T-helper 17 cell (primary cell): ENCODE measurements at regions not wholly inside any gene's neighbourhood (a gene's known extent, or its start where the extent isn't known, plus 50 kb on each side); places are given as distances from the start of the nearest gene placed in this dataset.
A peak's percentile ranks its signal among the peaks of the same experiment; 100 is the strongest.
"Not testable (repeated sequence)": the region's sequence is repeated elsewhere in the genome, so short reads cannot be mapped to it uniquely, and the experiment has no call there.

Source experiments
- ATAC-seq: fragments of 150-1000 bp; cut with Tn5 transposase; 2 replicates; pipeline ENCODE4 v1.10.0; 2021; ENCODE audit warnings: mild to moderate bottlenecking, moderate library complexity
- DNase-seq, 3 donors: peaks; one replicate each; pipeline versions ENCODE4 v3.0.0 to v3.0.0-alpha.2; 2020 to 2021
- H3K9me3 ChIP-seq: one replicate; pipeline ENCODE4 v1.7.0; 2013; ENCODE audit warnings: low read length, mild to moderate bottlenecking; ENCODE audit not compliant: control insufficient read depth, poor library complexity, severe bottlenecking
- H3K27ac Mint-ChIP-seq: one replicate; pipeline ENCODE4 v1.8.0; 2022; ENCODE audit warnings: mild to moderate bottlenecking, moderate library complexity, mixed read lengths
- H3K27me3 Mint-ChIP-seq: one replicate; pipeline ENCODE4 v1.8.0; 2022; ENCODE audit warnings: mixed read lengths
- H3K36me3 Mint-ChIP-seq: one replicate; pipeline ENCODE4 v1.8.0; 2022; ENCODE audit warnings: low read depth, mixed read lengths
- H3K4me1 Mint-ChIP-seq: one replicate; pipeline ENCODE4 v1.8.0; 2022; ENCODE audit warnings: mild to moderate bottlenecking, mixed read lengths
- H3K4me3 Mint-ChIP-seq: one replicate; pipeline ENCODE4 v1.8.0; 2022; ENCODE audit warnings: mild to moderate bottlenecking, moderate library complexity, mixed read lengths

DNA sequence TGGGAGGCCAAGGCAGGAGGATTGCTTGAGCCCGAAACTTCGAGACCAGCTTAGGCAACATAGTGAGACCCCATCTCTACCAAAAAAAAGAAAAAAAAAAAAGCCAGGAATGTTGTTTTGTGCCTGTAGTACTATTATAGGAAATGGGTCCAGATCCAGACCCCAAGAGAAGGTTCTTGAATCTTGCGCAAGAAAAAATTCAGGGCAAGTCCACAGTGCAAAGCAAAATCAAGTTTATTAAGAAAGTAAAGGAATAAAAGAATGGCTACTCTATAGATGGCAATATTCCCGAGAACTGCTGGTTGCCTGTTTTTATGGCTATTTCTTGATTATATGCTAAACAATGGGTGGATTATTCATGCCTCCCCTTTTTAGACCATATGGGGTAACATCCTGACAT lies 51.2 kb upstream of the RDX start:
- DNase-seq (no peak), ATAC-seq (no peak)
- H3K27me3 Mint-ChIP-seq, result no peaks in the 10 kb centered on the region
- peak overlapping the region; percentile 97 for H3K27ac Mint-ChIP-seq
- H3K4me1 Mint-ChIP-seq, result peaks cover 35% of the 10 kb centered on the region
- no peaks in the 10 kb centered on the region for H3K9me3 ChIP-seq
- H3K4me3 Mint-ChIP-seq, result no peak overlapping the region
- peaks cover 3% of the 10 kb centered on the region for H3K36me3 Mint-ChIP-seq

DNA sequence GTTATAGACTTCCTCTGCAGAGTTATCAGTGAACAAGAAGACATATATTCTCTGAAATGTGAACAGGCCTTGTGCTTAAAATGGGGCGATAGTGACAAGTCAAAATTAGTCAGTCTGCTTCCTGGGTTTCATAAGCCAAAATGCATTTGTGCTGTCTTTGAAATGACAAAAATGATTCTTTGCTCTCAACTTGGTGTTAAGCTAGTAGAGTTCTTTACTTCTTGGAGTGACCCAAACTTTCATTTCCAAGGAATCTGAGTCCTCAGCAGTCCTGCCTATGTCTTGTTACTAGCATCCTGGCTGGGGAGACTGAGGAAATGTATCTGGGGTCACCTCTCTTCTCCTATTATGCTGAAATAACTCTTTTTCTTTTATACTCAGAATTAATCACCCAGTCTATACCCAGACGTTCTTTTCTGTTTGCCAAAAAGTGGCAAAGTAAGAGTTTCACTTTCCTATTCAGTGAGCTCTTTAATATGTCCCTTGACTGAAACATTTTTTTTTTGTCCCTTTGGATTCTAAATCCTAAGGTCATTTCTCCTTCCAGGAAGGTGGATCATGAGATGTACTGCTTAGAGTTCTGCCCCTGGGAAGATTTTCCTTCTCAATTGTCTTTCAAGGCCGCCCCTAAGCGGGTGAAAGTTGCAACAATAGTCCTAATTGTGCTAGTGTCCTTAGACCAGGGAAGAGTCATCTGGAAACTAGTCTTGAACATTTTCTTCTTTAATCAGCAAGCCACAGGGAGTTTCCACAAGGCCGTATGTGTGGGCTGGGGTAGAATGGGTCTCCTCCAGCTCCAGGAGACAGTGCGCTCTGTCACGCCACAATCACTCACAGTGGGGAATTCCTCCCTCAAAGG lies 53.0 kb upstream of the RDX start:
- Mint-ChIP-seq H3K27ac (peak overlapping the region; percentile 97), H3K27me3 (no peaks in the 10 kb centered on the region), H3K36me3 (peaks cover 3% of the 10 kb centered on the region), H3K4me3 (peak overlapping the region; percentile 84), H3K4me1 (peaks cover 32% of the 10 kb centered on the region)
- no peaks in the 10 kb centered on the region for H3K9me3 ChIP-seq
- peak; percentile 61 for ATAC-seq
- DNase-seq, result no peak

DNA sequence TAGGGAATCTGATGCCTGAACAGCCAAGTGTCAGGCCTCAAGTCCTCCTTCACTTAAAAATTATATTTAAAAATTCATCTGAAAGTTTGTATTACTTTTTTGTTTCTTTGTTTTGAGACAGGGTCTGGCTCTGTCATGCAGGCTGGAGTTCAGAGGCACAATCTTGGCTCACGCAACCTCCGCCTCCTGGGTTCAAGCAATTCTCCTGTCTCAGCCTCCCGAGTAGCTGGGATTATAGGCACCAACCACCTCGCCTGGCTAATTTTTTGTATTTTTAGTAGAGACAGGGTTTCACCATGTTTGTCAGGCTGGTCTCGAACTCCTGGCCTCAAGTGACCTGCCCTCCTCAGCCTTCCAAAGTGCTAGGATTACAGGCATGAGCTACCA lies 53.6 kb upstream of the RDX start:
- H3K36me3 Mint-ChIP-seq, H3K9me3 ChIP-seq, H3K4me3 Mint-ChIP-seq, H3K27me3 Mint-ChIP-seq, ATAC-seq, DNase-seq: not testable (repeated sequence)
- H3K27ac Mint-ChIP-seq, result peak overlapping the region; percentile 97
- H3K4me1 Mint-ChIP-seq, result peaks cover 31% of the 10 kb centered on the region

DNA sequence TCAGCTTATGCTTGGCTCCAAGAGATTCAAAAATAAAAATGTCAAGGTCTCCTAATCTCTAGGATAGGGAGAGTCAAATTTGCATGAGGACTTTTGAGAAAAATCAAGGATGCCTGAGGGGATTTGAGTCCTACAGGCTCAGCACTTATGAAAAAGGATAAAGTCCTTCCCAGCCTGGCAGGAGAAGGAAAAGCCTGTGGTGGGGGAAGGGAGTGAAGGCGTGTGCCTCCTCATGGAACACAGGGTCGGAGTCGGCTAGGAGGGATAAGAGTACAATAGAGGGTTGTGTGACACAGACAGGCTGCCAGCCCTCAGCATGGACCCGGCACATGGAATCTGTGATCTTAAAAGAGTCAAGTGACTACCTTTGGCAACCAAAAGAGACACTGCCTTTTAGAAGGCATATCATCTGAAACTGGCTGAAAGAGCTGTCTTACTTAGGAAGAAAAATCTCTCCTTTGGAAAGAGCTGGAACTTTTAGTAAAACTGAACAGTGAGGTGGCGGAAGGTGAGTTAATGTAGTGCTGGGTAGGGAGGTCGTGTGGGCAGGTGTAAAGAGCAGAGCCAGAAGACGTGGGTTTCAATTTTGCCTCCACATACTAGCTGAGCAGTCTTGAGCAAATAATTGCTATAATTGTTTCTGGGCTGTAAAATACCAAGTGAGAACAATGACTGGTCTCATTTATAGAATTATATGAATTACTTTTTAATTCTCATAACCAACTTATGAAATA lies 58.8 kb upstream of the RDX start:
- H3K27me3 Mint-ChIP-seq, result peaks cover 6% of the 10 kb centered on the region
- no peak overlapping the region for H3K27ac Mint-ChIP-seq

DNA sequence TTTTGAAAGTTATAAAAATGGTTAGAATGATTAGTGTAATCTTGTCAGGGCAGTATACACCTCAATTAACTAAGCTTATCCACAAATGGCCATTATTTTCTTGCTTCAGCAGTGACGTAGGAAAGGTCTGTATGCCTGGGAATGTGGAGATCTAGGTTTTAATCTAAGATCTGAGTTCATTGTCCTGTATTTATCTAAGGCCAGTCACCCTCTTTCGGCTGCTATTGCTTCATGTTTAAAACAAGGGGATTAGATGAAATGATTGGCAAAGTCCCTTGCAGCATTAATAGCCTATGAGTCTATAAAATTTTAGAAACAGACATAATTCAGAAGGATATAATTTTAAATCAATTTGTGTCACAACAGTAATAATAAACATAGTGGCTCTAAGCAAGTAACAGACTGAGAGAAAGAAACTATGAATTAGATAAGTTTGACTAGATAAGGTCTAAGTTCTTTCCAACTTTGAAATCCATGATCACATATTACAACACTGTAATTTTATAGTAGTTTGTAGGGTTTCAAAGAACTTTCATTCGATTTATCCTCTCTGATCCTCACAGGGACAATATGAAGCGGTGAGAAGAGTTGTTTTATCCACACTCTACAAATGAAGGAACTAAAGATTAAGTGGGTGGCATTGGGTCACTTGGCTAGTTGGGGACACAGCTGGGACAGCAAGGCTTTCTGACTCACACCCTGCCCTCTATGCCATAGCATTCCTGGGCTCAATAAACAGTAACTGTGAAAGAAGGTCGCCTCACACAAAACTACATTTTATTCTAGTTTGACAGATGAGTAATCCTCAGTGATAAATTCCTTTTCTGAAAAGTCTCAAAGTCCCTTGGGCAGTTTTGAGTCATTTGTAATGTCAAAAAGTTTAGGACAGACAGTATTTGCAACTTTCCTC lies 60.6 kb upstream of the RDX start:
- peaks cover 2% of the 10 kb centered on the region for H3K36me3 Mint-ChIP-seq
- no peak for ATAC-seq
- no peak overlapping the region for H3K4me3 Mint-ChIP-seq
- H3K27me3 Mint-ChIP-seq, result peaks cover 6% of the 10 kb centered on the region
- H3K27ac Mint-ChIP-seq, result no peak overlapping the region
- H3K9me3 ChIP-seq, result no peaks in the 10 kb centered on the region
- DNase-seq, result no peak
- peaks cover 4% of the 10 kb centered on the region for H3K4me1 Mint-ChIP-seq

More for the DNA sequence above, 58.8 kb upstream of the RDX start:
- DNase-seq (no peak), ATAC-seq (no peak)
- H3K9me3 ChIP-seq, result no peaks in the 10 kb centered on the region
- peaks cover 4% of the 10 kb centered on the region for H3K4me1 Mint-ChIP-seq
- no peak overlapping the region for H3K4me3 Mint-ChIP-seq
- H3K36me3 Mint-ChIP-seq, result peaks cover 6% of the 10 kb centered on the region

DNA sequence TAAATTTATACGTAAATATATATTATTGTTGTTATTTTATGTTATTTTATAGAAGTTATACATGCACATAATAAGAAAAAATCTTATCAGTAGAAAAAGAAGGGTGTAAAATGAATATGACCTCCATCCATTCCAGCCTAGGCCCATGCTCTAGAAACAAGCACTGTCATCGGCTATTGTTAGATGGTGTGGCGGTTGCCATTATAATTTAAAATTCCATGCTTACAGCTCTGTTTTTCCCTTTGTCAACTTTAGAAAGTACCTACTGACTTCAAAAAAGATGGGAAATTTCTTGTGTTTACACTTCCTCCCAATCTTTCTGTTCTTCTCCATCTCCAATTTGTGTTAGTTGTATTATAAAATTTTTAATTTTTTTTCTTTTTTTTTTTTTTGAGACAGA lies 61.9 kb upstream of the RDX start:
- ATAC-seq (no peak), DNase-seq (no peak)
- Mint-ChIP-seq H3K4me1 (peaks cover 4% of the 10 kb centered on the region), H3K36me3 (peaks cover 2% of the 10 kb centered on the region), H3K27ac (no peak overlapping the region), H3K27me3 (peaks cover 6% of the 10 kb centered on the region), H3K4me3 (no peak overlapping the region)
- H3K9me3 ChIP-seq, result no peaks in the 10 kb centered on the region

DNA sequence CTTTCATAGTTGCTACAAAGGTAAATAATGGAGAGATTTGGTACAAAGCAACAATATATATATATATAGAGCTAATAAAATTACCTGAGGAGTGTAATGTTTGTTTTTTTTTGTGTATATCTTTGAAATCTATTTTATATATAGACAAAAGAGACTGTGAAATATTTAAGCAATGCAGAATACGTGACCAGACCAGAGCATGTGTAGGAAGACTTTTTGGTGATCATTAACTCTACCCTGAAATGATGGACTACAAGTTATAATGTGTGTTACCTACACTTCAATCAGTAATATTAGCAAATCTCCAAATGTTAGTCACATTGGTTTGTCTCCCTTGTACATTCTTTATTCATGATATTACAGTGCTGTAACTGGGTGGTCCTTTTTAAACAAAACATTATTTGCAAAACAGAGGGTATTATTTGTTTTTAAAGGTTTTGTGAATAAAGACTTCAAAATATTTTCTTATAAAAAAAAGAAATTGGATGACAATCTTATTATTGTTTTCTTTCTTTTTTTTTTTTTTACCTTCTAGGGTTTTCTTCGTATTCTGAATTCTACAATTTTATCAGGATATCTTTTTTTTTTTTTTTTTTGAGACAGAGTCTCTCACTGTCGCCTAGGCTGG lies 64.5 kb upstream of the RDX start:
- DNase-seq, H3K27me3 Mint-ChIP-seq, H3K9me3 ChIP-seq, H3K4me1 Mint-ChIP-seq, ATAC-seq, H3K27ac Mint-ChIP-seq, H3K36me3 Mint-ChIP-seq, H3K4me3 Mint-ChIP-seq: not testable (repeated sequence)

DNA sequence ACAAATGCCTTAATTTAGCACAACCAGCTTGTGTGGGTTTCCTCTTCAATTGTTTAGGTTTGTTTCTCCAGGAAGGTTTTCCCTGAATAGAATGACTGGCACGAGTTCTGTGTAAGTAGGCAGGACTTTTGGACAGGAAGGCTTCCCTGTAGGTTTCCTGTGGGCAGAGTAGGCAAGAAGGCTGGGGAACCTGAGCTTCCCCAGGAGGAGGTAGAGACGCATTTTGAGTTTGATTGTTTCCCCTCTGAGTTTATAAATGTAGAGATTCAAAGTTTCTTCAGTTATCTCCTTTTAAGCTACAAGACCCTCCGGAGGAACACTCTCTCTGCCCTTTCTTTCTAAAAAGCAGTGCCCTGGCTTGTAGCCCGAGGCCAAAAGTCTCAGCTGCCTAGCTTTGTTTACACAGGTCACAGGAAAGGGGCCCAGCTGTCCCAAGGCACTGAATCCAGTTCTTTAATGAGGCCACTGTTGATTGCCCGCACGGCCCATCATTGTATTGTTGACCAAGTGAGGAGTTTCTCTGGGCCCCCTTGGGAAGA lies 66.6 kb upstream of the RDX start:
- H3K36me3 Mint-ChIP-seq, result peaks cover 2% of the 10 kb centered on the region
- peak overlapping the region; percentile 60 for H3K27ac Mint-ChIP-seq
- no peak for DNase-seq
- no peaks in the 10 kb centered on the region for H3K9me3 ChIP-seq
- ATAC-seq, result no peak
- H3K4me3 Mint-ChIP-seq, result no peak overlapping the region
- no peaks in the 10 kb centered on the region for H3K4me1 Mint-ChIP-seq
- H3K27me3 Mint-ChIP-seq, result no peaks in the 10 kb centered on the region

DNA sequence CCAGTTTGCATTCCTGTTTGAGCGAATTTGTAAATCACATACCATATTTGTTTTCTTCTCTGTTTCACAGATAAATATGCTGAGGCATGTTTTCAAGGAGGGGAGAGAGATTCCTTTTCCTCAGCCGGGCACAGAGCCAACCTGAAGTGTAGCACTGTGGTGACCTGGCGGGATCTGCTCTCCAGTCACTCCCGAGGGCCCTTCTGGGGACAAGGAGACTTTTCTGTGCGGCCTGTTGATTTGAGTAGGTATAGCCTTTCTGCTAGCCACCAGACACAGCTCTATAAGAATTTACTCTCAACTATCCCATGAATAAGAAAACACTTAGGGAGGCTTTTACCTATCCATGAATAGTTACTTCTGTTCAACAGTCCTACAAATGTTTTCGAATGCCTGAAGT lies 63.5 kb upstream of the FDX1 start:
- no peak for DNase-seq
- Mint-ChIP-seq H3K4me3 (no peak overlapping the region), H3K4me1 (peaks cover 2% of the 10 kb centered on the region), H3K36me3 (no peaks in the 10 kb centered on the region), H3K27ac (no peak overlapping the region), H3K27me3 (no peaks in the 10 kb centered on the region)
- H3K9me3 ChIP-seq, result no peaks in the 10 kb centered on the region
- ATAC-seq, result no peak

DNA sequence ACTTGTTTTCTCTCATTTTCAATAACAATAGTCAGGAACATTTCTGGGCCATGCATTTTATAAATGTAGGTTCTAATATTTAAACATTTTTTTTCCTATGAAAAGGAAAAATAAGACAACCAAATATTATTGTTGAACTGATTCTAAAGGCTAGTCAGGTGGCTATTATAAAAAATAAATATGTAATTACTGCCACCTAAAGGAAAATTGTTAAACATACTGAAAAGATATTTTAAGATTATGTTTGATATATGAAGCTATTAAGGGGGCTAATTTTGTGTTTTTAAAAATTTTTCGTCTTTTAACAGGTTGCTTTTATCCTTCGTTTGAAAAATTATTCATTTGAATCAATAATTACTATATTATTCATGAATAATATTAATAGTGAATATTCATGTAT lies 62.2 kb upstream of the FDX1 start:
- Mint-ChIP-seq H3K4me3 (no peak overlapping the region), H3K27ac (no peak overlapping the region), H3K4me1 (peaks cover 2% of the 10 kb centered on the region), H3K27me3 (no peaks in the 10 kb centered on the region), H3K36me3 (no peaks in the 10 kb centered on the region)
- no peak for ATAC-seq
- H3K9me3 ChIP-seq, result no peaks in the 10 kb centered on the region
- DNase-seq, result no peak

DNA sequence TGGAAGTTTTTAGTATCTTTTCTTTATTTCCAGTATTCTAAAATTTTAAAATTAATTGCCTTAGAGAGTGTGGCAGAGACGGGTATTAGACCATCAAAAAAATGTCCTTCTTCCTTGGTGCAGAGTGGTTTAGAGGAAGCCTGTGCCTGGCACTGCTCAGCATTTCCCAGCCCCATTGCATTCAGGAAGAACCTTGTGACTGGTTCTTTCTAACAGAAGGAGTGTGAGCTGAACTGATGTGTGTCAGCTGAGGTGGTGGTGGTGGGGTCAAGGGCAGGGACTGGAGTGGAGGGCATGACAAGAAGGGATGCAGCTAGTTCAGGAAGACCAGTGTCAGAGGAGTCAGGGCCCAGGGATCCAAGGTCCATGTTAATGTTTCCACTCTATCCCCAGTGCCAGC lies 58.7 kb upstream of the FDX1 start:
- Mint-ChIP-seq H3K36me3 (no peaks in the 10 kb centered on the region), H3K27me3 (no peaks in the 10 kb centered on the region), H3K27ac (no peak overlapping the region), H3K4me1 (peaks cover 6% of the 10 kb centered on the region), H3K4me3 (no peak overlapping the region)
- no peaks in the 10 kb centered on the region for H3K9me3 ChIP-seq
- no peak for ATAC-seq
- DNase-seq, result no peak

DNA sequence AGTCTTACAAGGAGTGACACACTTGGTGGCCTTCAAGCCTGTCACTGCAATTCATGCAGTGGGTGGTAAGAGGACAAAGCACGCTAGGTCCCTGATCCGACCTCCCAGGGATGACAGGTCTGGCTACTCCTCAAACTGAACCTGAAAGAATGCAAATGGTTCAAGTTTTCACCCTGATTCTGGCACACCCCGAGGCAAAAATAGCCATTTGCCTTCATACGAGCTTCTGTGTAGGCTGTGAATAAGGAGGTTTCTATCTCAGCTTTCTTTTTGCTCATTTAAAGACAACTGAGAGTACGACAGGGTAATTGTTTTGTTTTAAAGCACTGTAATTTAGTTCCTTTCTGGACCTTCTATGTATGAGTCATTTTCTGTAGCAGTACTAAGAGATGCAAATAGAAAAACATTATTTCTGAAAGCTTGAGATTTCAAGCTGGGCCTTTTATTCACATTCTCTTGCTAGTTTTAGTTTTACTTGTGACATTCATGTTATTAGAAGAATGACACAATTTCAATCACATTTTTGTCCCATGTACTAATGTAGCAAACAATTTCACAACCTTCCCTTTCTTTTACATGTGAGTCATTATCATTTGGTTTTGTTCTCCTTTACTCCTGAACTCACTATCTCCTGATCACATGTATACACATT lies 56.6 kb upstream of the FDX1 start:
- Mint-ChIP-seq H3K4me3 (no peak overlapping the region), H3K36me3 (no peaks in the 10 kb centered on the region), H3K4me1 (peaks cover 11% of the 10 kb centered on the region), H3K27ac (no peak overlapping the region), H3K27me3 (peaks cover 7% of the 10 kb centered on the region)
- no peaks in the 10 kb centered on the region for H3K9me3 ChIP-seq
- no peak for ATAC-seq
- DNase-seq, result no peak
